GM12878 (cell line): ENCODE measurements at regions not wholly inside any gene's neighbourhood (a gene's known extent, or its start where the extent isn't known, plus 50 kb on each side); places are given as distances from the start of the nearest gene placed in this dataset.

Experiments
- ATAC-seq: fragments of 200-7000 bp; cut with Tn5 transposase; 3 replicates; pipeline ENCODE4 v1.9.1; 2020; ENCODE audit warnings: mild to moderate bottlenecking, moderate library complexity
- BruUV-seq: library from RNA; stranded (reverse); fragments of 400-500 nt; replicated peaks from 2 replicates; lab custom pipeline; 2021; lab: Mats Ljungman, UMichigan
- CTCF ChIA-PET: fragments of 300-600 bp; sonication (Branson Sonifier 250); formaldehyde crosslinking; extraction: SDS; loops from one replicate; lab custom pipeline; 2021; ENCODE audit warnings: inconsistent platforms; lab: Yijun Ruan, JAX
- POLR2A ChIA-PET: fragments of 350-600 bp; formaldehyde crosslinking; extraction: SDS; loops from one replicate; lab custom pipeline; 2021; ENCODE audit warnings: inconsistent platforms; lab: Charles Lee
- RAD21 ChIA-PET: fragments of 300-600 bp; sonication (Branson Sonifier 250); formaldehyde crosslinking; loops from one replicate; lab custom pipeline; 2023; ENCODE audit warnings: antibody characterized with exemption; ENCODE audit not compliant: unreplicated experiment; lab: Charles Lee
- SMC1A ChIA-PET: fragments of 300-600 bp; sonication (Branson Sonifier 250); formaldehyde crosslinking; loops from one replicate; lab custom pipeline; 2023; ENCODE audit not compliant: unreplicated experiment, uncharacterized antibody; lab: Charles Lee
- DNase-seq: peaks from one replicate; pipeline ENCODE4 v3.0.0-alpha.2; 2011; ENCODE audit warnings: low read depth, low spot score
- FAIRE-seq: peaks from 3 replicates; lab custom pipeline; 2011; peaks lifted over from hg19 to GRCh38; lab: Jason Lieb, UNC
- H2AFZ ChIP-seq: 2 replicates; pipeline ENCODE4 v1.6.0; 2011; ENCODE audit warnings: low read depth, low read length, control low read depth; ENCODE audit not compliant: control insufficient read depth
- H3K27ac ChIP-seq: 2 replicates; pipeline ENCODE4 v1.5.1; 2011; ENCODE audit warnings: control low read depth; ENCODE audit not compliant: control insufficient read depth, insufficient read depth
- H3K27me3 ChIP-seq, 2 experiments: replicated peaks in 1 of 2; 2 replicates each; pipeline versions ENCODE4 v1.6.0 to v1.6.1; 2011; ENCODE audit warnings: low read length in 1 of 2; ENCODE audit not compliant: control insufficient read depth in 2 of 2, insufficient read depth in 2 of 2
- H3K36me3 ChIP-seq, 2 experiments: 2 replicates each; pipeline ENCODE4 v1.5.1; 2011; ENCODE audit warnings: low read length in 1 of 2; ENCODE audit not compliant: control insufficient read depth in 2 of 2, insufficient read depth in 2 of 2
- H3K4me1 ChIP-seq: 2 replicates; pipeline ENCODE4 v1.6.1; 2011; ENCODE audit warnings: mild to moderate bottlenecking, low read length, moderate library complexity, mixed read lengths; ENCODE audit not compliant: control insufficient read depth, insufficient read depth
- H3K4me2 ChIP-seq: 2 replicates; pipeline ENCODE4 v1.6.0; 2011; ENCODE audit warnings: control low read depth; ENCODE audit not compliant: control insufficient read depth, insufficient read depth
- H3K4me3 ChIP-seq: fragments of 200-600 bp; sonication (generic); 2 replicates; pipeline ENCODE4 v1.5.1; 2016
- H3K79me2 ChIP-seq: 2 replicates; pipeline ENCODE4 v1.6.0; 2011; ENCODE audit warnings: low read length; ENCODE audit not compliant: control insufficient read depth, insufficient read depth
- H3K9ac ChIP-seq: 2 replicates; pipeline ENCODE4 v1.8.0; 2011; ENCODE audit warnings: low read length, control low read depth, mixed read lengths; ENCODE audit not compliant: control insufficient read depth, insufficient read depth
- H3K9me3 ChIP-seq: replicated peaks from 3 replicates; pipeline ENCODE4 v1.5.1; 2011; ENCODE audit warnings: mild to moderate bottlenecking, low read length; ENCODE audit not compliant: control insufficient read depth, insufficient read depth
- H4K20me1 ChIP-seq: 2 replicates; pipeline ENCODE4 v1.6.0; 2011; ENCODE audit not compliant: control insufficient read depth, insufficient read depth
- CBFB ChIP-seq: IDR thresholded peaks from 2 replicates; pipeline ENCODE4 v1.6.1; 2016; ENCODE audit warnings: antibody characterized with exemption, low read depth
- EGR1 ChIP-seq, 2 experiments: IDR thresholded peaks; 1 replicate in 1 of 2; 2 replicates in 1 of 2; pipeline ENCODE4 v1.6.1; 2011 to 2012; ENCODE audit warnings: low read depth in 2 of 2, low read length in 2 of 2, borderline replicate concordance in 1 of 2, mild to moderate bottlenecking in 1 of 2, moderate library complexity in 1 of 2
- ETV6 ChIP-seq, 2 experiments: fragments of 450-650 bp in 1 of 2; IDR thresholded peaks in 1 of 2; conservative IDR thresholded peaks in 1 of 2; 2 replicates each; pipeline ENCODE4 v1.6.1; 2014; ENCODE audit warnings: antibody characterized with exemption in 1 of 2, borderline replicate concordance in 1 of 2, low read depth in 1 of 2, mild to moderate bottlenecking in 1 of 2, moderate library complexity in 1 of 2
- HDAC2 ChIP-seq: fragments of 200-600 bp; sonication (generic); IDR thresholded peaks from 2 replicates; pipeline ENCODE4 v1.6.1; 2017
- IRF4 ChIP-seq: IDR thresholded peaks from 2 replicates; pipeline ENCODE4 v1.6.1; 2011; ENCODE audit warnings: low read depth, low read length
- JUNB ChIP-seq: IDR thresholded peaks from 2 replicates; pipeline ENCODE4 v1.6.1; 2016; ENCODE audit warnings: antibody characterized with exemption, mild to moderate bottlenecking
- JUND ChIP-seq: IDR thresholded peaks from 2 replicates; pipeline ENCODE4 v1.6.1; 2012; ENCODE audit warnings: low read depth, mild to moderate bottlenecking, low read length, improper control_type of control experiment, moderate library complexity
- KAT2A ChIP-seq: conservative IDR thresholded peaks from 2 replicates; pipeline ENCODE4 v1.6.1; 2011; ENCODE audit warnings: low read depth, low read length; ENCODE audit not compliant: control insufficient read depth
- MTA2 ChIP-seq: fragments of 450-650 bp; IDR thresholded peaks from 2 replicates; pipeline ENCODE4 v1.6.1; 2016; ENCODE audit warnings: low read depth, mild to moderate bottlenecking, moderate library complexity
- NFXL1 ChIP-seq: fragments of 450-650 bp; IDR thresholded peaks from 2 replicates; pipeline ENCODE4 v1.6.1; 2017; ENCODE audit warnings: antibody characterized with exemption, mild to moderate bottlenecking, borderline replicate concordance
- PAX8 ChIP-seq: fragments of 450-650 bp; IDR thresholded peaks from 2 replicates; pipeline ENCODE4 v1.6.1; 2017; ENCODE audit warnings: mild to moderate bottlenecking, moderate library complexity
- PML ChIP-seq: IDR thresholded peaks from 2 replicates; pipeline ENCODE4 v1.6.1; 2012; ENCODE audit warnings: low read length, inconsistent platforms
- POLR2A ChIP-seq: IDR thresholded peaks from 2 replicates; pipeline ENCODE4 v1.6.1; 2011; ENCODE audit warnings: low read depth, mild to moderate bottlenecking, low read length
- RBBP5 ChIP-seq: fragments of 200-600 bp; sonication (generic); conservative IDR thresholded peaks from 2 replicates; pipeline ENCODE4 v1.6.1; 2016
- SMAD5 ChIP-seq: IDR thresholded peaks from 2 replicates; pipeline ENCODE4 v1.6.1; 2016; ENCODE audit warnings: antibody characterized with exemption, low read depth
- TCF12 ChIP-seq: IDR thresholded peaks from 2 replicates; pipeline ENCODE4 v1.6.1; 2011; ENCODE audit warnings: low read depth, mild to moderate bottlenecking, low read length
- ZBTB40 ChIP-seq: fragments of 450-650 bp; IDR thresholded peaks from 2 replicates; pipeline ENCODE4 v1.6.1; 2016; ENCODE audit warnings: mild to moderate bottlenecking, moderate library complexity, borderline replicate concordance
- ZNF384 ChIP-seq: IDR thresholded peaks from 2 replicates; pipeline ENCODE4 v1.6.1; 2012; ENCODE audit warnings: low read depth, mild to moderate bottlenecking, low read length, improper control_type of control experiment, borderline replicate concordance
- ZSCAN29 ChIP-seq: fragments of 450-650 bp; IDR thresholded peaks from 2 replicates; pipeline ENCODE4 v1.6.1; 2017; ENCODE audit warnings: mild to moderate bottlenecking, moderate library complexity
- WGBS: methylation state at CpG from one replicate; pipeline ENCODE4 v1.1.6; 2016; ENCODE audit warnings: low lambda C conversion rate; ENCODE audit not compliant: insufficient replicate concordance, insufficient coverage; ENCODE audit errors: missing lambda C conversion rate; 5-methylcytosine and 5-hydroxymethylcytosine counted together
- in situ Hi-C: fragments of 300-500 bp; cut with MboI; formaldehyde crosslinking; loops from 9 replicates; pipeline ENCODE4 v1.14.3; 2018; ENCODE audit warnings: mixed read lengths
- intact Hi-C: fragments of 100-400 bp; cut with micrococcal nuclease; formaldehyde crosslinking; loops from one replicate; pipeline ENCODE4 v1.14.2; 2022; ENCODE audit not compliant: unreplicated experiment

DNA sequence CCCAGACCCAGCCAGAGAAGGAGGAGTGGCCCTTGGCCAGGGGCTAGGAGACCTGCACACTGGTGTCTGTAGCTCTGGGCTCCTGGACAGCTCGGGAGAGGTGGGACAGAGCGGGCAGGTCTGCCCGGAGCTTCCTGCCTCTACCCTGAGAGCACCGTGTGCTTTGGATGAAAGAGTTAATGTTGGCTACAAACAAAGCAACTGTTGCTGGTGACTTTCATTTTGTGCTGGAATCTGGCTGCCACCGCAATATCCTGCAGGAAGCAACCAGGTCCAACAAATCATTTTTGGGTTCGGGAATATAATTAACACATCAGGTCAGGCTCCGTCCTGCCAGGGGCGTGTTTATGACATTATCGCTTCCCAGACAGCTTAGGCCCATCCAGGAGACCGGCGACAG is 441.8 kb upstream of the MKI67 start:
- no peak for TF ChIP-seq CBFB
- TF ChIP-seq ZNF384 = no peak
- intact Hi-C loops = no loop called here
- no peak overlapping the region for H3K27ac ChIP-seq
- peaks cover 0 to 2% of the 10 kb centered on the region in 2 experiments; a peak in 2 of 4 replicates for H3K27me3 ChIP-seq
- DNase-seq (no peak), ATAC-seq (no peak), FAIRE-seq (no peak)
- H3K4me1 ChIP-seq = no peaks in the 10 kb centered on the region
- no peaks in the 10 kb centered on the region for H3K79me2 ChIP-seq
- H2AFZ ChIP-seq = no peak overlapping the region
- no peaks in the 10 kb centered on the region for H3K36me3 ChIP-seq
- 30% methylated on average over 11 of the region's 11 CpGs for WGBS
- H3K4me3 ChIP-seq = no peak overlapping the region
- H3K9me3 ChIP-seq = no peaks in the 10 kb centered on the region
- ChIA-PET POLR2A (no interaction called here), RAD21 (no interaction called here), SMC1A (no interaction called here), CTCF (no interaction called here)
- in situ Hi-C loops = no loop called here
- no peak overlapping the region for H3K9ac ChIP-seq
- no peaks in the 10 kb centered on the region for H4K20me1 ChIP-seq
- no peak overlapping the region for H3K4me2 ChIP-seq
- no TSS peak for BruUV-seq

- no peaks in the 10 kb centered on the region for H3K9me3 ChIP-seq
- H3K27me3 ChIP-seq = peaks cover 0 to 2% of the 10 kb centered on the region in 2 experiments; a peak in 2 of 4 replicates
- intact Hi-C loops = no loop called here
- in situ Hi-C loops = no loop called here
- H3K79me2 ChIP-seq = no peaks in the 10 kb centered on the region
- no peak overlapping the region for H3K4me2 ChIP-seq
- no TSS peak for BruUV-seq
- DNase-seq (no peak), ATAC-seq (no peak), FAIRE-seq (no peak)
- ChIA-PET SMC1A (no interaction called here), RAD21 (no interaction called here), POLR2A (no interaction called here), CTCF (no interaction called here)
- no peaks in the 10 kb centered on the region for H3K4me1 ChIP-seq
- no peak overlapping the region for H3K4me3 ChIP-seq
- H2AFZ ChIP-seq = no peak overlapping the region
- 40% methylated on average over 13 of the region's 13 CpGs for WGBS
- no peaks in the 10 kb centered on the region for H4K20me1 ChIP-seq
- H3K27ac ChIP-seq = no peak overlapping the region
- H3K9ac ChIP-seq = no peak overlapping the region
- no peaks in the 10 kb centered on the region for H3K36me3 ChIP-seq
- TF ChIP-seq KAT2A (no peak), PAX8 (no peak), NFXL1 (no peak), ETV6 (conservative IDR thresholded peaks at IDR 0.05 in 1 of 2, IDR thresholded peaks at IDR 0.05 in 1 of 2; ENCODE audit: borderline replicate concordance in 1 of 2, low read depth in 1 of 2) (no peak), ZSCAN29 (no peak), SMAD5 (no peak), TCF12 (no peak), PML (no peak), IRF4 (no peak), JUND (no peak), ZBTB40 (no peak), EGR1 (IDR thresholded peaks at IDR 0.05; ENCODE audit: borderline replicate concordance in 1 of 2, low read depth in 2 of 2, low read length in 2 of 2) (no peak), JUNB (no peak), MTA2 (no peak), HDAC2 (no peak), POLR2A (no peak), RBBP5 (no peak)
Observed at GRCh38 chr10:128568491-128568890, 442.3 kb upstream of the MKI67 start.
